PC-9 (cell line): ENCODE measurements at regions not wholly inside any gene's neighbourhood (a gene's known extent, or its start where the extent isn't known, plus 50 kb on each side); places are given as distances from the start of the nearest gene placed in this dataset.

ENCODE experiments used
- BruUV-seq: library from RNA; stranded (reverse); fragments of 400-500 nt; replicated peaks from 2 replicates; lab custom pipeline; 2021; lab: Mats Ljungman, UMichigan
- CTCF ChIA-PET: fragments of 300-600 bp; sonication (Branson Sonifier 250); formaldehyde crosslinking; loops from one replicate; lab custom pipeline; 2022; ENCODE audit warnings: antibody characterized with exemption; lab: Charles Lee
- POLR2A ChIA-PET: fragments of 300-600 bp; sonication (Branson Sonifier 250); formaldehyde crosslinking; loops from one replicate; lab custom pipeline; 2022; ENCODE audit warnings: antibody characterized with exemption; ENCODE audit not compliant: unreplicated experiment; lab: Charles Lee
- DNase-seq, 2 experiments: peaks; one replicate each; pipeline versions ENCODE4 v3.0.0 to v3.0.0-alpha.2; 2015 to 2022; ENCODE audit warnings: mixed read lengths in 1 of 2
- H2AFZ ChIP-seq: fragments of 200-600 bp; sonication (generic); 2 replicates; pipeline ENCODE4 v1.8.1; 2017; ENCODE audit warnings: antibody characterized with exemption
- H3F3A ChIP-seq: fragments of 200-600 bp; sonication (generic); 2 replicates; pipeline ENCODE4 v1.8.1; 2017; ENCODE audit warnings: antibody characterized with exemption, mild to moderate bottlenecking, low read depth; ENCODE audit not compliant: insufficient read depth
- H3K27ac ChIP-seq: fragments of 200-600 bp; sonication (generic); 2 replicates; pipeline ENCODE4 v1.6.1; 2016; ENCODE audit warnings: mixed run types
- H3K27me3 ChIP-seq: fragments of 200-600 bp; sonication (generic); 2 replicates; pipeline ENCODE4 v1.6.1; 2016; ENCODE audit warnings: low read depth, mixed run types; ENCODE audit not compliant: insufficient read depth
- H3K36me3 ChIP-seq: fragments of 200-600 bp; sonication (generic); 2 replicates; pipeline ENCODE4 v1.6.1; 2016; ENCODE audit warnings: low read depth, mixed run types
- H3K4me1 ChIP-seq: fragments of 200-600 bp; sonication (generic); replicated peaks from 2 replicates; pipeline ENCODE4 v1.6.1; 2016; ENCODE audit warnings: mixed run types; ENCODE audit not compliant: insufficient read depth
- H3K4me2 ChIP-seq: fragments of 200-600 bp; sonication (generic); 2 replicates; pipeline ENCODE4 v1.6.1; 2017; ENCODE audit warnings: mixed run types
- H3K4me3 ChIP-seq: fragments of 200-600 bp; sonication (generic); 2 replicates; pipeline ENCODE4 v1.6.1; 2016; ENCODE audit warnings: mixed run types
- H3K79me2 ChIP-seq: fragments of 200-600 bp; sonication (generic); 2 replicates; pipeline ENCODE4 v1.6.1; 2017; ENCODE audit warnings: low read depth, mixed run types
- H3K9me2 ChIP-seq: fragments of 200-600 bp; sonication (generic); 2 replicates; pipeline ENCODE4 v1.8.1; 2017; ENCODE audit warnings: mild to moderate bottlenecking; ENCODE audit not compliant: insufficient read depth
- H3K9me3 ChIP-seq: fragments of 200-600 bp; sonication (generic); 2 replicates; pipeline ENCODE4 v1.8.1; 2016; ENCODE audit warnings: low read depth; ENCODE audit not compliant: insufficient read depth
- H4K20me1 ChIP-seq: fragments of 200-600 bp; sonication (generic); 2 replicates; pipeline ENCODE4 v1.8.1; 2017; ENCODE audit not compliant: insufficient read depth
- EZH2 ChIP-seq: fragments of 200-600 bp; sonication (generic); IDR thresholded peaks from 2 replicates; pipeline ENCODE4 v1.8.0; 2017; ENCODE audit warnings: antibody characterized with exemption, low read depth
- intact Hi-C: fragments of 100-400 bp; cut with micrococcal nuclease; formaldehyde crosslinking; loops from one replicate; pipeline ENCODE4 v1.10.0; 2022; ENCODE audit not compliant: unreplicated experiment
- TF ChIP-seq, protein P1 (sequence below): fragments of 200-600 bp; sonication (generic); conservative IDR thresholded peaks from 2 replicates; pipeline ENCODE4 v1.6.1; 2017; ENCODE audit warnings: mixed run types, antibody characterized with exemption, mild to moderate bottlenecking, moderate library complexity

DNA sequence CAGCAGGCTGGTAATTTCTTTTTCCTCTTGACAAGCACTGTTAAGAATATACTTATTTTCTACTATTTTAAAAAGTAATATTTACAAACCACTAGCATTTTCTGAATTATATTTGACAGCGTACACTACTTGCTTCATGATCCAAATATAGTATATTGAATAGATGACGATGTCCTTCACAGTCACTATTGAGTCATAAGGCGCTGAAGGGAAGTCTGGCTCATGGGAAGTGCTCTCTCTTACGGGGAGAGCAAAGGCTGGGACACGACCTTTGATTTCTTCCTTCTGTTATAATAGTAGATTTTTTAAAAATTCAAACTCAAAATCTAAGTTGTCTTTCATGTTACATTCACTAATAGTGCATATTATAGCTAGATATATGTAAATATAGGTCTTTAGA is 357.1 kb downstream of the SOCS6 start:
- no peaks in the 10 kb centered on the region for H4K20me1 ChIP-seq
- H2AFZ ChIP-seq = no peak overlapping the region
- no peaks in the 10 kb centered on the region for H3K36me3 ChIP-seq
- no peak for TF ChIP-seq EZH2
- TF ChIP-seq, protein P1, sequence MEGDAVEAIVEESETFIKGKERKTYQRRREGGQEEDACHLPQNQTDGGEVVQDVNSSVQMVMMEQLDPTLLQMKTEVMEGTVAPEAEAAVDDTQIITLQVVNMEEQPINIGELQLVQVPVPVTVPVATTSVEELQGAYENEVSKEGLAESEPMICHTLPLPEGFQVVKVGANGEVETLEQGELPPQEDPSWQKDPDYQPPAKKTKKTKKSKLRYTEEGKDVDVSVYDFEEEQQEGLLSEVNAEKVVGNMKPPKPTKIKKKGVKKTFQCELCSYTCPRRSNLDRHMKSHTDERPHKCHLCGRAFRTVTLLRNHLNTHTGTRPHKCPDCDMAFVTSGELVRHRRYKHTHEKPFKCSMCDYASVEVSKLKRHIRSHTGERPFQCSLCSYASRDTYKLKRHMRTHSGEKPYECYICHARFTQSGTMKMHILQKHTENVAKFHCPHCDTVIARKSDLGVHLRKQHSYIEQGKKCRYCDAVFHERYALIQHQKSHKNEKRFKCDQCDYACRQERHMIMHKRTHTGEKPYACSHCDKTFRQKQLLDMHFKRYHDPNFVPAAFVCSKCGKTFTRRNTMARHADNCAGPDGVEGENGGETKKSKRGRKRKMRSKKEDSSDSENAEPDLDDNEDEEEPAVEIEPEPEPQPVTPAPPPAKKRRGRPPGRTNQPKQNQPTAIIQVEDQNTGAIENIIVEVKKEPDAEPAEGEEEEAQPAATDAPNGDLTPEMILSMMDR = no peak
- H3K4me1 ChIP-seq = no peaks in the 10 kb centered on the region
- no TSS peak for BruUV-seq
- H3K27me3 ChIP-seq = no peaks in the 10 kb centered on the region
- no peaks in the 10 kb centered on the region for H3F3A ChIP-seq
- DNase-seq = no peak
- intact Hi-C loops = no loop called here
- no peaks in the 10 kb centered on the region for H3K9me2 ChIP-seq
- H3K4me2 ChIP-seq = no peak overlapping the region
- POLR2A ChIA-PET = no interaction called here
- H3K79me2 ChIP-seq = no peaks in the 10 kb centered on the region
- CTCF ChIA-PET = no interaction called here
- H3K4me3 ChIP-seq = no peak overlapping the region
- H3K9me3 ChIP-seq = no peaks in the 10 kb centered on the region
- no peak overlapping the region for H3K27ac ChIP-seq

DNA sequence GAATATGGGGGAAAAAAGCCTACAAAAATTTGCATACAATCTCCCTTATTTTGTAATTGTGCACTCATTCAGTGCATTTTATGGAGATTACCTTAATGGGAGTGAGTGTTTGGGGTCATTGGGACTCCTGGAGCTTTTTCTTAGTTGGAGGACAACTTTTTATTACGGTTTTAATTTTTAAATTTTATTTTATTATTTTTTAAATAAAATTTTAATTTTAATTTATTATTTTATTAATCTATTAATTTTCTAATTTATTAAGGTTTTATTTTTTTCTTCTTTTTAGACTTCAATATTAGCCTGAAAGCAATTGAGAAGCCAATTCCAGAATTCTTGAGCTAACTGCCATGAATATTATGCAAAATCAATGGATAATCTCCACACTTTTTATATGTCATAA is 355.0 kb downstream of the SOCS6 start:
- Histone ChIP-seq H3K36me3 (no peaks in the 10 kb centered on the region), H3K27me3 (no peaks in the 10 kb centered on the region), H3K27ac (no peak overlapping the region), H3K79me2 (no peaks in the 10 kb centered on the region), H4K20me1 (no peaks in the 10 kb centered on the region), H3K4me3 (no peak overlapping the region), H3K4me2 (no peak overlapping the region), H3F3A (no peaks in the 10 kb centered on the region), H3K4me1 (no peaks in the 10 kb centered on the region), H2AFZ (no peak overlapping the region), H3K9me3 (no peaks in the 10 kb centered on the region), H3K9me2 (no peaks in the 10 kb centered on the region)
- DNase-seq = no peak
- BruUV-seq = no TSS peak
- TF ChIP-seq, protein P1 = no peak
- TF ChIP-seq EZH2 = no peak
- intact Hi-C loops = no loop called here
- CTCF ChIA-PET = no interaction called here
- POLR2A ChIA-PET = no interaction called here

DNA sequence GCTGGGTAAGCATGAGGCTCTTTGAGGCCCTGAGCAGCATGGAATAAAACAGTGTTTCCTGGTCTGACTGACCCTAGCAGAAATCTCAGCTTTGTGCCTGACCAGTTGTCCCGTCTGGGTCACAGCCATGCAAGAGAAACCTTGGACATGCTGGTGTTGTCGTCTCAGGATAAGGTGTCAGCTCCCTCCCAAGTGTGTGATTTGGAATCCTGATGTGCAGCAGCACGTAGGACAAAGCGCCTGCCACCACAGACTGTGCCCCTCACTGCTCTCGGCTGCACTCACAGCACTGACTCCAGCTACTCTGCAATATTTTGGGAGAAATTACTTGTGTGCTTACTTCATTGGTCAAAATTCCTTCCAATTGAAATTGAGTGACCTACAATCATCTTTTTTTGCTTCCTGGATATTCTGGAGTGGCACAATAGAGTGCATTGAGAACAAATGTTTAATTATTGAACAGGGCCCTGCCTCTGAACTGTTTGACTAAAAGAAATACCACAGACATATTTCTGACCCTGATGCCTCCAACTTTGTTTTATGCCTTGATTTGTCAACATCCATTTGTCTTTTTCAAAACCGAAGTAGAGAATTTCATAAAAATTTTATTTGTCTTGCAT is 352.4 kb downstream of the SOCS6 start:
- Histone ChIP-seq H2AFZ (no peak overlapping the region), H3K4me1 (no peaks in the 10 kb centered on the region), H4K20me1 (no peaks in the 10 kb centered on the region), H3K9me2 (no peaks in the 10 kb centered on the region), H3K79me2 (no peaks in the 10 kb centered on the region), H3K27ac (no peak overlapping the region), H3F3A (no peaks in the 10 kb centered on the region), H3K36me3 (no peaks in the 10 kb centered on the region), H3K27me3 (no peaks in the 10 kb centered on the region), H3K4me3 (no peak overlapping the region), H3K4me2 (no peak overlapping the region), H3K9me3 (no peaks in the 10 kb centered on the region)
- POLR2A ChIA-PET = no interaction called here
- TF ChIP-seq, protein P1 = no peak
- no peak for TF ChIP-seq EZH2
- intact Hi-C loops = no loop called here
- DNase-seq = no peak
- CTCF ChIA-PET = no interaction called here
- BruUV-seq = no TSS peak
